Dermis microvascular lymphatic vessel endothelial cell (primary cell): ENCODE measurements at regions not wholly inside any gene's neighbourhood (a gene's known extent, or its start where the extent isn't known, plus 50 kb on each side); places are given as distances from the start of the nearest gene placed in this dataset.

Experiments used
- DNase-seq, 2 donors: peaks; one replicate each; pipeline versions ENCODE4 v3.0.0 to v3.0.0-alpha.2; 2010; ENCODE audit warnings: low read depth in 2 of 2

DNA sequence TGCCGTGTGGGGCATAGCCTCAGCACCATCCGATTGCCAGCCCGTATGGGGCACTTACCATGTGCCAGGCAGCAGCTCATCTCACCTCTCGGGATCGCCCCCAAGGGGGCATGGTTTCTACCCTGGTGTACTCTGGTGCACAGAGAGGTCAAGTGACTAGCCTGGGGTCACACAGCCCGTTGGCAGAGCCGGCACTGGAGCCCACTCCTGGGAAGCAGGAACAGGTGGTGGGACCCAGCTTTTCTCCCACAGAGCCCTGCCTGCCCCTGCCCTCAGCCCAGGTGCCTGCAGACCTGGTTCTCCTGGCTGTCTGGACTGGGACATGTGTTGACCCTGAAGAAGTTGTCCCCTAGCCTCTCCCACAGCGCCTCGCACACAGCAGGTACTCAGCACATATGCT is 141.8 kb upstream of the CIBAR2 start:
- no peak for DNase-seq

DNA sequence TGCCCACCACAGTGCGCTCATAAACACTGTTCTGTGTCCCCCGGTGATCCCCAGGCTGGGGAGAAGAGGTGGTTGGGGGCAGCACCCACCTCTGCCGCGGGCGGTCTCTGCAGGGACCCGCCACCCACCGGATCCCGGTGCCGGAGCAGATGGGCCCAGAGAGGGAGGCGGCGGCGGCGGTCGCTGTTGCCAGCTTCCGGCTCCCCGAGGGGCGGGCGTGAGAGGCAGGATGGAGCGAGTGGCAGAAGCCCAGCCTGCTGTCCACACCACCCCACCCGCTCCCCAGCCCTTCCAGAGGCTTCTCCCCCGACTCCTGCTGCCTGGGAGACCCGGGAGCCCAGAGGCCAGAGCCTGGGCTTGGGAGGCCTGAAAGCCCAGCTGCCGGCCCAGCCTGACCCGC is 142.6 kb upstream of the CIBAR2 start:
- no peak for DNase-seq

DNA sequence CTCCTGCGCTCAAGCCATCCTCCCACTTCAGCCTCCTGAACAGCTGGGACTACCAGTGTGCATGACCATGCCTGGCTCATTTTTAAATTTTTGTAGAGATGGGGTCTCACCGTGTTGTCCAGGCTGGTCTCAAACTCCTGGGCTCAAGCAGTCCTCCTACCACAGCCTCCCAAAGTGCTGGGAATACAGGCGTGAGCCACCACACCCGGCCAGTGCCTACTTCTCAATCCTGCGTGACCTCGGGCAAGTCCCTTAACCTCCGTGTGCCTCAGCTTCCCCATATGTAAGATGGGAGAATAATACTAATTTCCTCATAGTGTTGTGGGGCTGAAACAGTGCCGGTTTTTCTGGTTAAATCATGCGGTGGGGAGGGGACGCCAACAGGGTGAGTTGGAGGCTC is 143.5 kb upstream of the CIBAR2 start:
- DNase-seq = no peak

GRCh38 chr16:85256190-85256739 is 144.0 kb upstream of the CIBAR2 start:
- no peak for DNase-seq

GRCh38 chr16:85257483-85257882 is 145.2 kb upstream of the CIBAR2 start:
- no peak for DNase-seq

DNA sequence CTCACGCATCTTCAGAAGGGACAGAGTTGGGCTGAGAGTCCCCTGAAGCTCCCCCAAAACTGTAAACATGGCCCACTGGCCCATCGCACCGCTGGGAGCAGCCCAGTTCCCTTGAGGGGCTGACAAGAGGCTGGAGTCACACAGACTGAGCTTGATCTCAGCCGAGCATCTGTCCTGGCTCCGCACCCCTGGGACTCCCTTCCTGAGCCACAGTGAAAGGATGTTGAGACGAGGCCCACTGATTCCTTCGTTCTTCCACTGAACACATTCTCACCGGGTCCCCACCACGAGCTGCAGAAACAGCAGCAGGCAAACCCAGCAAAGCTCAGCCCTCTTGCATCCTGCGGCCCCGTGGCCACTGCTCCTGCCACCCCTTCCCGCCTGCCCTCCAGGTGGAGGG is 145.9 kb upstream of the CIBAR2 start:
- DNase-seq = no peak

DNA sequence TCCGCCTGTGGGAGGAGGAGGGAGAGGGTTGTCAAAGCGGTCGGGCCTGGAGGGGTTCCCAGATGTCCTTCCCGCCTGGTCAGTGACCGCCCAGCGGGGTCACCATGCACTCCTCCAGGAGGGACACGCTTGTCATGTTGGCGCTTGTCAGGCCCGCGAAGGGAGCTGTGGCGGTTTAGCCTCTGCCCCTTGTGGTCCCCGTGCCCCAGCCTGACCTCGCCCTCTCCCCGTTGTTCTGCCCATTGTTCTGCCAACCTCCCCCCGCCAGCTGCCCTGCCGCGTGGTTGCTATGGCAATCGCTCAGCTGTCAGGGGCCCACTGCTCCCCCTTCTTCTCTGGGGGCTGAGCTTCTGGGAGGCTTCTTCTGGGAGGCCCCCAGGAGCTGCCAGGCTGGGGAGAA is 146.4 kb upstream of the CIBAR2 start:
- DNase-seq = no peak

- no peak for DNase-seq
Observed at GRCh38 chr16:85259115-85259831, 147.0 kb upstream of the CIBAR2 start.

DNA sequence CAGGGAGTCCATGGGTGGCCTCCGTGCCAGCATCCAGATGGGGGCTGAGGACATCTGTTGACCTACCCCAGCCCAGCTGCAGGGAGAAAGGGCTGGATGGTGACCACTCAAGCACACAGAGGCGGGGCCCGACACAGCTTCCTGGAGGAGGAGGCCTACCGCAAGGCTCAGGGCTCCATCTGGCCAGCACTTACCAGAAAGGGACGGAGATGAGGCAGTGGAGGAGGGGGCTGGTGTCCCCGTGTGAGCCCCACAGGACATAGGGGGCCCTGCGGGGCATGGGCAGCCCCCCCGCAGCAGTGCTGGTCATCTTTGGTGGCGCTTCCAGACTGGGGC is 147.5 kb upstream of the CIBAR2 start:
- DNase-seq = no peak

DNA sequence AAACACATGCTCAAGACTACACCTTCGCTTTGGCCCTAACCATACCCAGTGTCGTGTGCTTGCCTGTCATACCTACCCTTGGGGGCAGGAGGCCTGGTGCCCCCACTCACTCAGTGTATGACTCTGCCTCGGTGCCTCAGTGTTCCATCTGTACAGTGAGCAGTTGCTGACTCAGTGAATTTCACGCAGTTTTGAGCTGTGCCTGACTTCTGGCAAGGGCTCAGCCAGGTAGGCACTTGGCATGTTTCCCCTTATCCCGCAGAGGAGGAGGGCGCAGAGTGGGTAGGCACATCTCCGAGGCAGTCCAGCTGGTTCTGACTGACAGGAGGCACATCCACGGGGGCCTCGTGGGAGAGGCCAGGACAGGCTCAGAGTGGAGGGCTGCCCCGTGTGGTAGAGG is 148.9 kb upstream of the CIBAR2 start:
- DNase-seq = no peak

GRCh38 chr16:85261657-85262557 is 149.6 kb upstream of the CIBAR2 start:
- no peak for DNase-seq

- no peak for DNase-seq
Observed at GRCh38 chr16:85262558-85263238, 150.4 kb upstream of the CIBAR2 start.

DNA sequence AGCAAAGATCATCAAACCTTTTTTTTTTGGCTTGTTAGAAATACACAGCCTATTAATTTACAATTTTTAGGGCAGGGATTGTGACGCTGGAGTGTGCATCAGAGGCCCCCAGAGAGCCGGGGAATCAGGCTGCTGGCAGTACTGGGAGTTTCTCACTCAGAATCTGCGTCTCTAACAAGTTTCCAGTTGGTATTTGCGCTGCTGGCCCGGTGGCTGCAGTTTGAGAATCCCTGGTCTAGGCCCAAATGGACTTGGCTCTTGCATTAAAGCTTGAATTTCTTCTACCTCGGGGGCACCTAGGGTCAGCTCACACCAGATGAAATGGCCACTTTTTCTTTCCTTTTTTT is 150.9 kb upstream of the CIBAR2 start:
- no peak for DNase-seq

DNA sequence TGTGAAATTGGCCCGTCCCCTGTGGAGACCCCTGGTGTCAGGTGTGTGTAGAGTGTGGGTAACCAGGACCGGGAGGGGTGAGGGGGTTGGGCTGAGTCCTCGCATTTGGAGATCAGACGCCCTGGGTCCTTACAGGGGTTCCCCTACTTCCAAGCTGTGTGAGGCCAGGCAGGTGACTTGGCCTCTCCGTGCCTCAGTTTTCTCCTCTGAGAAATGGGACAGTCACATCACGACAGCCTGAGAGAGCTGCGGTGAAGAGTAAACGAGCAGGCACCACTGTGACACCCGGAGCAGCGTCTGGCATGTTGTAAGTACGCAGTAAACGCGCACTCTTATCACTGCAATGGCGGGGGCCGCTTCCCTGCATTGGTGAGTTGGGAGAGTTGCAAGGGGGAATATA is 152.5 kb upstream of the CIBAR2 start:
- DNase-seq = no peak

GRCh38 chr16:85265161-85265784 is 153.0 kb upstream of the CIBAR2 start:
- no peak for DNase-seq

GRCh38 chr16:85265810-85266209 is 153.5 kb upstream of the CIBAR2 start:
- no peak for DNase-seq

DNA sequence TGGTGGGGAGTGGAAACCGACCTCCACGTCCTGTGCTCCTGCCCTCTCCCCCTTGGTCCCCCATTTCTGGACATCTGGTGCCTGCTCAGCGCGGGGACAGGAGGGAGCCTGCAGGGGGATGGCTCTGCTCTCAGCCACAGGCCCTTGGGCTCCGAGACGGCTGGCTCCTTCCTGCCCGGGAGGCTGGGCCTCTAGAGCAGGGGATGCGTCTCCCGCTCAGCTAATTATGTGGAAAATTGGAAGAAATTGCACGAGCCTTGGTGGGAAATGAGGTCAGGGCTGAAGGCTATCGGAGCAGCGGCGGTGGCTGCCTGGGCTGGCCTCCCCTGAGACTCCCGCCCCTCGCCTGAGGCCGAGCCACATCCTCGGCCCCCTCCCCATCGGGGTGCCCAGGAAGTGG is 154.6 kb upstream of the CIBAR2 start:
- DNase-seq = no peak

DNA sequence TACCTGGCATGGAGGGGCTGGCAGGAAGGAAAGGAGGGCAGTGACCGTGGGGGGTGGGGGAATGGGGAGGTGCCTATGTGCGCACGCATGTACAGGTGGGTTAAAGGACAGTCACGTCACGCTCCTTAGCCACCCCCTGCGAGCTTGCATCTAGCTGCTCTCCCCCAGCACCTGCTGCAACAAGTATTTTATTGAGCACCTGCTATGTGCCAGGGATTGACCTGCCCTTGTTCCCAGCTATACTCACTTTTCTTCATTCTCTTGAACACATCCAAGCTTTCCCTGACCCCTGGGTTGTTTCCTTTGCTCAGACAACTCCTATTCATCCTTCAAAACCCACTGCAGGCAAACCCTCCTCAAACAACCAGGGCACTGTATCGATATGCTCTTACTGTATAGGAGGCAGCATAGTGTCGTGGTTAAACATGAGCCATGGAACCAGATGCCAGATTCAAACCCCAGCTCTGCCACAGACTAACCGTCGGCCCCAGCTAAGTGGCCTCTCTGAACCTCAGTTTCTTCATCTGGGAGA is 155.2 kb upstream of the CIBAR2 start:
- no peak for DNase-seq

- DNase-seq = no peak
Observed at GRCh38 chr16:85269165-85269564, 156.9 kb upstream of the CIBAR2 start.

DNA sequence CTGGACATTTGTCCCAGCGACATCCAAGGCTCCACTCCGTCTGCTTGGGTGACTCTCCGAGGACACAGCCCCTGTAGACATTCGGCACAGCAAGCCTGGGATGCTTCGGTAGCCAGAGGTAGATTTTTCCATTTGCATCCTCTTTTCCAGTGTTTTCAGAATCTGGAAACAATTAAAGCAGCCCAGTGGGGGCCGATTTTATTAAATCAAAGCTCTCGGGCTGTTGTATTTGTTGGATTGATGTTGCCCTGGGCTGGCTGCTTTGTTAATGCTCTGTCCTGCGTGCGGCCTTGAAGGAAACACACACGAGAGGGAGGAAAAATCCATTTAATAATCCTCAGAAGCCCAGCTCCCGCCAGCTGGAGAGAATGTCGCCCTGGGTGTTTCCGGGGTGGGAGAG is 158.1 kb upstream of the CIBAR2 start:
- DNase-seq = no peak

DNA sequence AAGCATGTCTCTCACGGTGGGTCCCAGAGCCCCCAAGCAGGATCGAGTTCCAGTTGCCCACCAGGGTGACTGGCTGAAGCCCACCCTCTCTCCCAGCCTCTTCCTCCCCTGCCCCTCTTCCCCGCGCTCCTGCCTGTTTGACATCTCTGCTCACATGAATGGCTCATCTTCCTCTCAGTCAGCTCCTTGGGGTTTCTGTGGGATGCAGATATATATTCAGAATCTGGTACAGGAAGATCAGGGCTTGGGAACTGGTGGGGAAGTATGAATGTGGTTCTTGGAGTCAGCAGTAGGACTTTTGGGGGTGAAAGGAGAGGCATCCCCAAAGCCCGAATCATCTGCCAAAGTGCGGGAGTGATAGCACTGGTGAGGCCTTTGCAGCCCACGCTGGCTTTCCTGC is 158.9 kb upstream of the CIBAR2 start:
- no peak for DNase-seq

- no peak for DNase-seq
Observed at GRCh38 chr16:85273293-85273692, 161.0 kb upstream of the CIBAR2 start.
